Stimulated activated naive CD4-positive, alpha-beta T cell treated with Interleukin-2 at 50 U/mL for 16 hours (primary cell): ENCODE measurements at regions not wholly inside any gene's neighbourhood (a gene's known extent, or its start where the extent isn't known, plus 50 kb on each side); places are given as distances from the start of the nearest gene placed in this dataset.

Experiments
- DNase-seq: peaks from one replicate; lab custom pipeline; 2025; lab: John Stamatoyannopoulos, UW

DNA sequence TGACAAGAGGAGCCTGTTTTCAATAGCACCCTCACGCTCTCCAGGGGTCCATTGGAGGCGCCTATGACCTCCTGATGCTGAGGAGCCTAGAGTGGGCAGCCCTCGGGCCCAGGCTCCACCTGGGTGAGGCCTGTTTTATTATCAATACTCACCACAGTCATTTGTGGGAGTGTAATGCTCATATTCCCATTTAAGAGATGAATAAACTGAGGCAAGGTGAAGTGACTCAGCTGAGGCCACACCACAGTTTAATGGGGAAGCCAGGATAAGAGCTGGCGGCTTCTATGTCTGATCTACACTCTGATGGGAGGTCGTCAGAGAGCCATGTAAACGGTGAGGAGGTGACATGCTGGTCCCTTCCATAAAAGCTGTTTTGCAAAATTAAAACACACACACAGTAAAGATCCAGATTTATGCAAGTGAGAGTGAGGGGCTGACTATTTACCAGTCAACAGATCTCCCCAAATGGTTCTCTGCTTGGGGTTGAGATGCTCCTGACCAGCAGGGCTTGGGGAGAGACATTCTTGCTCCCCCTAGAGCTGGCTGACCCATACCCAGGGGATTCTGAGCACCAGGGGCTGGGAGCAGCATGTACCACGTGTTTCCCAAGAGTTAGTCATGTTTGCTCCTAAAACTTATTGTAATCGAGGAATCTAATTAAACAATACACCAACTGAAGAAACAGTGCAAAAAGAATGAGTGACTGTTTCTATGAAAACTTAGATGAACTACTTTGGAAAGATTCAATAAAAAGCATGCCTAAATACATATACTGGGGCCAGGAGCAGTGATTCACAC lies 81.0 kb upstream of the INSIG1 start:
- no peak for DNase-seq

- no peak for DNase-seq
Measured at GRCh38 chr7:155217634-155218033, 80.0 kb upstream of the INSIG1 start.

DNA sequence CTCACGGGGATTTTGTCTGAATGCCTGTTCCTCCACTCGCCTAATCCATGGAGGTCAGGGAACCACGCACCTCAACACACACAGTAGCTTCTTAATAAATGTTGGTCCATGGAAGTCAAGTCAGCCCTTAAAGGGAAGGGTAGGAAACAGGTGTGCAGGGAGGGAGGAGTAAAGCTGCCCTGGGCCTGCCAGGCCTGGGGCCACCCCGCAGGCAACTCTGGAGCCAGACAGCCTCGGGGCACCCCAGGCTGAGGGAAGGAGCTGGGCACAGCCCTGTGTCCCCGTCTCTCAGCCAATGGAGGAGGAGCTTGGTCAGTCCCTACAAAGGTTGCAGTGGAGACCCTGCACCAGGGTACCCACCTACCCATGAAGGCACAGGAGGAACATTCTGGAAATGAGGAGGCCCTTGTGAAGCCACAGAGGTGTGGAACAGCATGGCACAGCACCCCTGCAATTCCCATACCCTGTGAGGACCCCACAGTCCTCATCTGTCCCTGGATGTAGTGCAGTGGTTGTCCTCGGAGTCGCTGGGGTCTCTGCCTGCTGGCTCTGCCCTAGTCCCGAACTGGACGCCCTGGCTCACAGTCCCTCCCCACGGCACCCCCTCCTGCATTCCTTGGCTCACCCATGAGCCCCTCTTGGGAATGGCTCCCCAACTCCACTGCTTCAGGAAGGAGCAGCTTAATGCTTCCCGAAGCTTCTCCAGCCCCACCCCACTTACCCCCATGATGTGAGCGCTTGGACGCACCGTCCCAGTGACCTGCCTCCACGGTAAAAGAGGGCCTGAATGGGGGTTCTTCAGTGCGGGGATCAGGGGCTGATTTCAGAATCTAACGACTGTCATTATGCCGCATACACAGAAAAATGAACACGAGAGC lies 79.2 kb upstream of the INSIG1 start:
- no peak for DNase-seq

DNA sequence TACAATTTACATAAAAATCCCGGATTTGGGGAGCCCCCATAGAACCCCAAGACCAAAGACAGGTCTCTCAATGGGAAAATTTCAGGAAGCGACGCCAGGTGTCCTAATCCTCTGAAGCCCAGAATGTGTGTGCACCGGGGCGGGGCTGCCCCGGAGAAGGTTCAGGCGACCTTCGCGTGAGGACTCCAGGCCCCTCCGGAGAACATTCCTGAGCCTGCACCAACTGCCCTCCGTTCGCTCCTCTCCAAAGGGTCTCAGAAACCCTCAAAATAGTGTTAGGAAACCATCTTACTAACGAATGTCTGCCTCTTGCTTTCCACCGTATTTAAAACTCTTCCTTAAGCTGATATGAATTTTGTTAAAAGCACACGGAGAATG lies 78.5 kb upstream of the INSIG1 start:
- no peak for DNase-seq

DNA sequence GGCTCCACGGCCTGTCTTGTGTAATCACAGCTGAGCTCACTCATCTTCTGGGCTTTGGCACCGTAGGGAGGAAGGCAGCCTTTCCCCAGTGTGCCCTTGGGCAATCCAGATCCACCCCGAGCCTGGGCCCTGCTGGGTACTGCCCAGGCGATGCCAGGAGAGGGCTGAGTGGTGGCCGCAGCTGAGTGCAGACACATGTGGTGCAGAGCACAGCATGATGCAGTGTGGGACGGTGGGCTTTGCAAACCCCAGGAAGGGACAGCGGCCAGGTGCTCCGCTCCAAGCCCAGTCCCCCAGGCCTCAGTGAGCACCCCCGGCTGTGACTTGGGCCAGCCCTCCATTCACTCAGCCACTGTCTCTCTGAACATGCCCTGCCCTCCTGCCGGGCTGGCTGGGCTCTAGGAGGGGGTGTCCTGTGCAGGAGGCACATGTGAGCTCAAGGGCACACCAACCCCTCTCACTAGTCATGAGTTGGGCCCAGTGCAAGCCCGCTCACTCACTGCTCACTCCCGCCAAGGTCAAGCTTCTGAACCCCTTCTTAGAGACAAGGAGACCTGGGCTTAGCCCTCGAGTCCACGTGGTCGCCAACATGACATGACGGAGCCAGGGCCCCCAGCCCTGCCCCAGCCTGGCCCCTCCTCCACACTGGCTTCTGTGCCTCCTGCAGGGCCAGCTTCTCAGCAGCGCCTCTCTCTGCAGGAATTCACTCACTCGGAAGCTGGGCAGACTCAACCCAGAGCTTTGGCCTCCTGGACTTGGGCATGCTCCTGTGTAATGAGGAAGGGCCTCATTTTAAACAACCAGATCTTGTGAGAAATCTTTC lies 77.5 kb upstream of the INSIG1 start:
- no peak for DNase-seq

- no peak for DNase-seq
Measured at GRCh38 chr7:155220903-155221302, 76.8 kb upstream of the INSIG1 start.

DNA sequence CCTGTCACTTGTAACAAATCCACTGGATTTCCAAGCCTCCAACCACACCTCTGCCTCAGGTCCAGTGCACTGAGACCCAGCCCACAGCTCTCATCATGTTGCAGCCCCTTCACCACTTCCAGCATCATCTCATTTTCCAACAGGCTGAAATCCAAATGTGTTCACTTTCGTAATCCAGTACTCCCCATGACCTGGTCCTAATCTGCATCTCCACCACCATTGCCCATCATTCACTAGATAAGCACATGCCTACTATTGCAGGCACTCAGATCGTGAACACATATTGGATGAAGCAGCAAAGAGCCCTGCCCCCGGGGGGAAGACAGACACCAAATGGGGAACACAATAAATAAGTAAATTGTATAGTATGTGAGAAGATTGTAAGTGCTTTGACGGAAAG lies 76.1 kb upstream of the INSIG1 start:
- DNase-seq, result no peak

DNA sequence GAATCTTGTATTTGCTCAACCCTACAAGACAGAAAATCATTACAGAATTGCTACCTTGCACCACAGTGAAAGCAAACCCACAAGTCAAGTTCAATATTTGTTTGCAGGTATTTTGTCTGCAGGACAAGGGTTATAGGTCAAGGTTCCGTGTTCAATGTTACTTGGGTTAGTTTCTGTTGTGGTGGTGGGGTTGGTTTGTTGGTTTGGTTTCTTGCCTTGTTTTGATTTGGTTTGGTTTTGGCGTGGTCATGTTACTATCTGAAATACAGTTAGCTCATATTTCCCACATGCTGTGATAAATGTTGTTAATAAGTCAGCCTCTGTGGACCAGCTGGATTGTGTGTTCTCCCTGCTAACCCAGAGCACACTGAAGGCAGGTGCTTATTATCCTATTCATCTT lies 75.6 kb upstream of the INSIG1 start:
- DNase-seq, result no peak

GRCh38 chr7:155222573-155222972 lies 75.1 kb upstream of the INSIG1 start:
- DNase-seq, result no peak

DNA sequence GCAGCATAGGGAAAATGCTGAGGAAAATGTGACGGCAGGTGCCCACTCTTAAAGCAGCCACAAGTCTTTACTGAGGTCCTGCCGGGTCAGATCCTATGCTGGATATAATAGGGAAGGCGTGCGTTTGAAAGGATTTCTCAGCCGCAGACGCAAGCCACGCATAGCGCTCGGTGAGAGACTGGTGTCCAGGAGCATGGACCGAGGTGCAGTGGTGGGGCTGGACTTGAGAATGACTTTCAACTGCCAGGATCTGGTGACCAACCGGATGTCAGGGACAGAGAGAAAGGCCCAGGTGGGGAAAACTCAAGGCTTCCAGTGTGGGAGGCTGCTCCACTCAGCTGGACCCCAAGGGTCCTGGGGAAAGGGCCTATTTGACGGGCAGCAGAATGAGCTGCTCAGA lies 74.7 kb upstream of the INSIG1 start:
- no peak for DNase-seq

DNA sequence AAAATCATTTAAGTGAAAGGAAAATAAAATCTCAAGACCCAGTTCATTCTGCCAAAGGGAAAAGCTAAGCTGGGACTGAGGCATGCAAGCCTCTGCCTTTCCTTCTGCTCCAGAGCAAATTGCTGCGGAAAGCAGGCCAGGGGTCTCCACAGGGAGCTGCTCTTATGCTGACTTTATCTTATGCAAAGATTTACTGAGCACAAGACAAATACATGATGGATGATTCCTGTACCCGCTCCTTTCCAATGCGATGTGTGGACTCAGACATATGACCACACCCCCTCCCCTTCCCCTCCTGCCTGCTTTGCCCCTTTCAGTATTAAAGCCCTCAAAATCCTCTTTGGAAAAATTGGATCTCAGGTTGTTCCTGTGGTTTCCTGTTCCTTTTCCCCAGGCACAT lies 74.2 kb upstream of the INSIG1 start:
- DNase-seq, result no peak

DNA sequence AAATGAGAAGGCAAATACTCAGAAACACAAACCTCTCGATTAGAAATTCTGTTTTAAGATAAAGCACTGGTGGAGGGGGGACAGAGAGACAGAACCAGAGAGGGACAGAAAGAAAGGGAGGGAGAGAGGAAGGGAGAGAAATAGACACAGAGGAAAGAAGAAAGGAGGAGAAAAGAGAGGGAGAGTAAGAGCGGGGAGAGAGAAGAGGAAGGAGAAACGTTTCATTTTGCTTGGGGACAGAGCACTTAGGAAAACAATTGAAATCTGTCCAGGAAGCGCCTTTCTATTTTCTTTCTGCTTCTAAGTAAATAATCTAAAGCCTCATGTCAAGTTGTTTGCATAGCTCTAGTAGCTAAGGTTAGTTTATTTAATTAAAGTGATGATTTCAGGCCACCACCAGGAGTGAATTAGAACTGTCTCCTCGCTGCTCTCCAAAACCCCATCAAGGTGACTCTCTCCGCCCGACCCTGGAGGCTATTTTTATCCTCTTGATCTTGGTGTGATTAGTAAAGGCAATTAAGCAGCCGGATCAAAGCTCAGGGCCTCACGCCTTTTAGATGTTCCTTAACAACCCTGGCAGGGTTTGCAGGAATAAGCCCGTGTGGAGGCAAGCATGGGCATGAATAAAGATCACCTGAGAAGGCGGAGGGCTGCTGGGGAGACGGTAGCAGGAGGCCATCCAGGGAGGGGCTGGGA lies 73.4 kb upstream of the INSIG1 start:
- DNase-seq, result no peak

DNA sequence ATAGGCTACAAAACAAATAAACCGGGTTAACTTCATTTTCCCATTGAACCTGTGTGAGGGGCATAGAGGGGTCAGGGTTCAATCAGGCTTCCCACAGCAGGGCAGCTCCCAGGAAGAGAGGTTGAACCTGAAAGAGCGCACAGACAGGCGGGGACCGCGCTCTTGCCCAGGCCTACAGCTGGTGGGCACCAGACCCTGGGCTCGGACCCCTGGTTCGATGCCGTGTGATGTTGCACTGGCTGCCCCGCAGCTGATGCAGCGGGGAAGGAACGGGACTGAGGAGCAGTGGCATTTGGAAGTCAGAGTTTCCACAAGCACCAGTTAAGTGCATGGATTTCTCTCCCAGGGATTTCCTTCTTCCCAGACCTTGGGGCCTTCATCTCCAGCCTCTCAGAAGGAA lies 72.6 kb upstream of the INSIG1 start:
- DNase-seq, result no peak

- no peak for DNase-seq
Measured at GRCh38 chr7:155225516-155225915, 72.2 kb upstream of the INSIG1 start.

GRCh38 chr7:155226261-155227003 lies 71.2 kb upstream of the INSIG1 start:
- DNase-seq, result no peak

GRCh38 chr7:155227004-155227787 lies 70.5 kb upstream of the INSIG1 start:
- no peak for DNase-seq

DNA sequence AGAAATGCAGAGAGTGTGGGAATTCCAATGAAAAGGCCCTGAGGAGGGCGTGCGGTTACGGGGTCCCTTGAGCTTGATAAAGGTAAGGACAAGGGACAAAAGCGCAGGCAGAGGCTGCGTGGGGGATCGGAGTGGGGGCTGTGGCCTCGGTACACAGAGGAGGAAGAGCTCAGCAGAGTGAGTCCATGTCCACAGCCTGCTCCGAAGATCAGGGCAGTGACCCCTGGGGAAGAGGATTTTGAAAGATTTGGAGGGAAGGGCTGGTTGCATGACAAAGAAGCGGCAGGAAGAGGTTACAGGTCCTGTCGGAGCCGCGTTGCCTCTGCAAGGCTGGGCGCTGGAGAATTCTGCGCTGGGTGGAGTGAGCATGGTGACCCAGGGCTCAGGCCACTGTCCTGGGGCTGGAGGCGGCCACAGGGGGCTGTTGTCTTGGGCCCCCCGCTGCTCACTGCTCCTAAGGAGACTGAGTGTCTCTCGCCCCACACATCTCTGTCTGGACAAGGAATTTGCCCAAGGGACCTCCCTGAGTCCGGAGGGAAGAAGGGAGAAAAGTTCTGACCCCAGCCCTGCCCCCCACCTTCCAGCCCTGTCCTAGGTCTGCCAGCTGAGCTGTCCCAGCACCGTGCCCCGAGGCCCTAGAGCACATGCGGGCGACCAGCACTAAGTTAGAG lies 69.8 kb upstream of the INSIG1 start:
- DNase-seq, result no peak

DNA sequence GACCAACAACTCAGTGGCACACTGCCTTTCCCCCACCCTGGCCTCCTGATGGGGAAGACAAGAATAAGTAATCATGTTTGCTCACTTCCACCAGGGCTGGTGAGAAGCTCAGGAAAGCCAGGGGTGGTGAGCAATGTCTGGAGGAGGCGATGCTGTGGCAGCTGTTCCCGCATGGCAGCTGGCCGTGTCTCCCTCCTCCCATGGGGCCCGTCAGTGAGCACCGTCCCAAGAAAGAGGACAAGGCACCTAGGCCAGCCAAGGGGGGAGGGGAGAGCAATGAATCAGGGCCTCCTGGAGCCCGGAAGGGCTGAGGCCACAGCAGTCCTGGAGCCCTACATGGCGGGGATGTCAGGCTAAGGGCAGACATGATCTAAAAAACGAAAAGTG lies 69.2 kb upstream of the INSIG1 start:
- no peak for DNase-seq

DNA sequence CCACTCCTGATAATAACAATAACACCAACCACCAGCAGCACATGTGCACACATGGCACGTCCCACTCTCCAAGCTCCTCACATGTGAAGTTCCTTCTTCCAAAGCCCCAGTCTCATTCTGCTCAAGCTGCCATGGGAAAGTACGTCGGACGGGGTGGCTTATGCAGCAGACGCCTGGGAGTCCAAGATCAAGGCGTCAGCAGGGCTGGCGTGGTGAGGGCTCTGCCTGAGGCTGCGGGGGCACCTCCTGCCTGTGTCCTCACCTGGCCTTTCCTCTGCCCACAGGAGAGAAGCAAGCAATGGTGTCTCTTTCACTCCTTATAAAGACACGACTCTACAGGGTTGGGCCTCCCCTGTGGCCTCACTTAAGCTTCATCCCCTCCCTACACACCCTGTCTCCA lies 68.8 kb upstream of the INSIG1 start:
- DNase-seq, result no peak
